ENCODE measurements at regions not wholly inside any gene's neighbourhood (a gene's known extent, or its start where the extent isn't known, plus 50 kb on each side); places are given as distances from the start of the nearest gene placed in this dataset.
"Not testable (repeated sequence)": the region's sequence is repeated elsewhere in the genome, so short reads cannot be mapped to it uniquely, and the experiment has no call there.

GRCh38 chr6:170192905-170193304, 98.0 kb downstream of the DLL1 start:
- no peaks in the 10 kb centered on the region for H3K4me1 ChIP-seq (ENCODE audit: control insufficient read depth, low read length)
- peaks cover 1% of the 10 kb centered on the region; the same call in 1 of the 2 replicates for H3K9me3 ChIP-seq (ENCODE audit: control insufficient read depth, insufficient read depth, low read length)
- H3K36me3 ChIP-seq (ENCODE audit: control insufficient read depth, low read length) = no peaks in the 10 kb centered on the region
- no peaks in the 10 kb centered on the region for H3K27me3 ChIP-seq (ENCODE audit: control insufficient read depth, low read length)
- H3K79me2 ChIP-seq (ENCODE audit: control insufficient read depth, low read length) = no peaks in the 10 kb centered on the region
- H3F3A ChIP-seq (ENCODE audit: control insufficient read depth, insufficient read depth) = no peaks in the 10 kb centered on the region
- no peaks in the 10 kb centered on the region for H3K9me2 ChIP-seq (replicated peaks; ENCODE audit: control insufficient read depth, low read length)
- H3K27ac ChIP-seq (ENCODE audit: low read depth, low read length) = no peak overlapping the region
- H3K4me3 ChIP-seq (ENCODE audit: low read length) = no peak overlapping the region
- H4K20me1 ChIP-seq (ENCODE audit: control insufficient read depth, insufficient read depth, low read depth, low read length) = no peaks in the 10 kb centered on the region
- no peak overlapping the region for H3K4me2 ChIP-seq (ENCODE audit: low read length)
- TF ChIP-seq CTCF (IDR thresholded peaks at IDR 0.05; ENCODE audit: low read depth, low read length, poor library complexity, severe bottlenecking) = no peak
- TF ChIP-seq EZH2phosphoT487 (IDR thresholded peaks at IDR 0.05; ENCODE audit: borderline replicate concordance, low read length) = no peak

- not testable (repeated sequence) for H4K20me1 ChIP-seq (ENCODE audit: control insufficient read depth, insufficient read depth, low read depth, low read length); H3K36me3 ChIP-seq (ENCODE audit: control insufficient read depth, low read length); H3K9me3 ChIP-seq (ENCODE audit: control insufficient read depth, insufficient read depth, low read length); H3K9me2 ChIP-seq (replicated peaks; ENCODE audit: control insufficient read depth, low read length); H3K4me3 ChIP-seq (ENCODE audit: low read length); H3K4me2 ChIP-seq (ENCODE audit: low read length); H3K27ac ChIP-seq (ENCODE audit: low read depth, low read length); H3K27me3 ChIP-seq (ENCODE audit: control insufficient read depth, low read length); H3K4me1 ChIP-seq (ENCODE audit: control insufficient read depth, low read length); H3F3A ChIP-seq (ENCODE audit: control insufficient read depth, insufficient read depth); H3K79me2 ChIP-seq (ENCODE audit: control insufficient read depth, low read length)
These were observed 98.8 kb downstream of the DLL1 start for GRCh38 chr6:170192101-170192500.

- TF ChIP-seq CTCF (IDR thresholded peaks at IDR 0.05; ENCODE audit: low read depth, low read length, poor library complexity, severe bottlenecking) = no peak
- Histone ChIP-seq H3K4me2 (ENCODE audit: low read length) (no peak overlapping the region), H3K27ac (ENCODE audit: low read depth, low read length) (no peak overlapping the region), H3K36me3 (ENCODE audit: control insufficient read depth, low read length) (no peaks in the 10 kb centered on the region), H4K20me1 (ENCODE audit: control insufficient read depth, insufficient read depth, low read depth, low read length) (no peaks in the 10 kb centered on the region), H3K4me1 (ENCODE audit: control insufficient read depth, low read length) (no peaks in the 10 kb centered on the region), H3K79me2 (ENCODE audit: control insufficient read depth, low read length) (no peaks in the 10 kb centered on the region), H3K9me3 (ENCODE audit: control insufficient read depth, insufficient read depth, low read length) (peaks cover 23% of the 10 kb centered on the region; the same call in 1 of the 2 replicates), H3K4me3 (ENCODE audit: low read length) (no peak overlapping the region), H3K27me3 (ENCODE audit: control insufficient read depth, low read length) (no peaks in the 10 kb centered on the region), H3F3A (ENCODE audit: control insufficient read depth, insufficient read depth) (no peaks in the 10 kb centered on the region), H3K9me2 (replicated peaks; ENCODE audit: control insufficient read depth, low read length) (no peaks in the 10 kb centered on the region)
These were observed 100.8 kb downstream of the DLL1 start for GRCh38 chr6:170190046-170190445.

- no peaks in the 10 kb centered on the region for H3K36me3 ChIP-seq (ENCODE audit: control insufficient read depth, low read length)
- H3K4me2 ChIP-seq (ENCODE audit: low read length) = no peak overlapping the region
- no peak for TF ChIP-seq EZH2phosphoT487 (IDR thresholded peaks at IDR 0.05; ENCODE audit: borderline replicate concordance, low read length)
- TF ChIP-seq CTCF (IDR thresholded peaks at IDR 0.05; ENCODE audit: low read depth, low read length, poor library complexity, severe bottlenecking) = no peak
- no peaks in the 10 kb centered on the region for H3K79me2 ChIP-seq (ENCODE audit: control insufficient read depth, low read length)
- no peaks in the 10 kb centered on the region for H3K27me3 ChIP-seq (ENCODE audit: control insufficient read depth, low read length)
- no peaks in the 10 kb centered on the region for H3K4me1 ChIP-seq (ENCODE audit: control insufficient read depth, low read length)
- H3F3A ChIP-seq (ENCODE audit: control insufficient read depth, insufficient read depth) = no peaks in the 10 kb centered on the region
- H3K4me3 ChIP-seq (ENCODE audit: low read length) = no peak overlapping the region
- no peak overlapping the region for H3K27ac ChIP-seq (ENCODE audit: low read depth, low read length)
- no peaks in the 10 kb centered on the region for H4K20me1 ChIP-seq (ENCODE audit: control insufficient read depth, insufficient read depth, low read depth, low read length)
- H3K9me3 ChIP-seq (ENCODE audit: control insufficient read depth, insufficient read depth, low read length) = peaks cover 26% of the 10 kb centered on the region; the same call in 1 of the 2 replicates
- H3K9me2 ChIP-seq (replicated peaks; ENCODE audit: control insufficient read depth, low read length) = no peaks in the 10 kb centered on the region
These were observed 101.6 kb downstream of the DLL1 start for GRCh38 chr6:170189236-170189635.
